HEK293 (cell line): ENCODE measurements at regions not wholly inside any gene's neighbourhood (a gene's known extent, or its start where the extent isn't known, plus 50 kb on each side); places are given as distances from the start of the nearest gene placed in this dataset.

Experiments
- EGR2 ChIP-seq: fragments of 450-650 bp; formaldehyde crosslinking; IDR thresholded peaks from 2 replicates; pipeline ENCODE4 v1.5.1; 2016; ENCODE audit warnings: low read depth, missing biosample characterization, missing genetic modification characterization
- KLF9 ChIP-seq: fragments of 450-650 bp; formaldehyde crosslinking; IDR thresholded peaks from 2 replicates; pipeline ENCODE4 v1.5.1; 2016; ENCODE audit warnings: missing biosample characterization, missing genetic modification characterization, low read depth
- YY1 ChIP-seq: fragments of 450-650 bp; formaldehyde crosslinking; IDR thresholded peaks from 2 replicates; pipeline ENCODE4 v1.5.1; 2018; ENCODE audit warnings: missing biosample characterization, missing genetic modification characterization
- YY2 ChIP-seq: fragments of 450-650 bp; formaldehyde crosslinking; IDR thresholded peaks from 2 replicates; pipeline ENCODE4 v1.5.1; 2016; ENCODE audit warnings: missing biosample characterization, missing genetic modification characterization
- ZBTB20 ChIP-seq: fragments of 450-650 bp; formaldehyde crosslinking; IDR thresholded peaks from 2 replicates; pipeline ENCODE4 v1.5.1; 2016; ENCODE audit warnings: missing biosample characterization, missing genetic modification characterization
- ZEB2 ChIP-seq: fragments of 450-650 bp; formaldehyde crosslinking; IDR thresholded peaks from 2 replicates; pipeline ENCODE4 v1.5.1; 2016; ENCODE audit warnings: missing biosample characterization, missing genetic modification characterization
- ZNF16 ChIP-seq: fragments of 450-650 bp; formaldehyde crosslinking; IDR thresholded peaks from 2 replicates; pipeline ENCODE4 v1.5.1; 2016; ENCODE audit warnings: low read depth, missing biosample characterization, missing genetic modification characterization
- ZNF184 ChIP-seq: fragments of 450-650 bp; IDR thresholded peaks from 2 replicates; pipeline ENCODE4 v1.5.1; 2018; ENCODE audit warnings: missing biosample characterization, mild to moderate bottlenecking, missing genetic modification characterization
- ZNF26 ChIP-seq: fragments of 450-650 bp; formaldehyde crosslinking; IDR thresholded peaks from 2 replicates; pipeline ENCODE4 v1.5.1; 2016; ENCODE audit warnings: missing biosample characterization, missing genetic modification characterization
- ZNF335 ChIP-seq: fragments of 450-650 bp; formaldehyde crosslinking; conservative IDR thresholded peaks from 2 replicates; pipeline ENCODE4 v1.5.1; 2016; ENCODE audit warnings: missing biosample characterization, missing genetic modification characterization
- ZNF391 ChIP-seq: fragments of 450-650 bp; formaldehyde crosslinking; IDR thresholded peaks from 2 replicates; pipeline ENCODE4 v1.5.1; 2016; ENCODE audit warnings: low read depth, missing biosample characterization, missing genetic modification characterization, borderline replicate concordance
- ZNF513 ChIP-seq: fragments of 450-650 bp; IDR thresholded peaks from 2 replicates; pipeline ENCODE4 v1.5.1; 2018; ENCODE audit warnings: missing biosample characterization, missing genetic modification characterization
- ZNF549 ChIP-seq: fragments of 450-650 bp; IDR thresholded peaks from 2 replicates; pipeline ENCODE4 v1.5.1; 2018; ENCODE audit warnings: missing biosample characterization, missing genetic modification characterization, mild to moderate bottlenecking, inconsistent platforms, moderate library complexity
- ZNF555 ChIP-seq: fragments of 450-650 bp; formaldehyde crosslinking; conservative IDR thresholded peaks from 2 replicates; pipeline ENCODE4 v1.5.1; 2017; ENCODE audit warnings: missing biosample characterization, mild to moderate bottlenecking, missing genetic modification characterization, inconsistent platforms
- ZNF558 ChIP-seq: fragments of 450-650 bp; formaldehyde crosslinking; IDR thresholded peaks from 2 replicates; pipeline ENCODE4 v1.5.1; 2016; ENCODE audit warnings: missing biosample characterization, missing genetic modification characterization
- ZNF571 ChIP-seq: fragments of 450-650 bp; formaldehyde crosslinking; IDR thresholded peaks from 2 replicates; pipeline ENCODE4 v1.5.0; 2017; ENCODE audit warnings: missing biosample characterization, missing genetic modification characterization
- ZNF585B ChIP-seq: fragments of 450-650 bp; formaldehyde crosslinking; IDR thresholded peaks from 2 replicates; pipeline ENCODE4 v1.5.1; 2016; ENCODE audit warnings: missing biosample characterization, missing genetic modification characterization
- ZNF596 ChIP-seq: fragments of 450-650 bp; IDR thresholded peaks from 2 replicates; pipeline ENCODE4 v1.5.0; 2018; ENCODE audit warnings: missing biosample characterization, mild to moderate bottlenecking, missing genetic modification characterization, moderate library complexity
- ZNF623 ChIP-seq: fragments of 450-650 bp; formaldehyde crosslinking; IDR thresholded peaks from 2 replicates; pipeline ENCODE4 v1.5.1; 2016; ENCODE audit warnings: missing biosample characterization, missing genetic modification characterization
- ZNF776 ChIP-seq: fragments of 450-650 bp; formaldehyde crosslinking; IDR thresholded peaks from 2 replicates; pipeline ENCODE4 v1.5.0; 2017; ENCODE audit warnings: missing biosample characterization, missing genetic modification characterization, borderline replicate concordance
- ZNF777 ChIP-seq: fragments of 450-650 bp; formaldehyde crosslinking; IDR thresholded peaks from 2 replicates; pipeline ENCODE4 v1.5.1; 2017; ENCODE audit warnings: missing biosample characterization, missing genetic modification characterization, borderline replicate concordance
- ZSCAN4 ChIP-seq: fragments of 450-650 bp; formaldehyde crosslinking; IDR thresholded peaks from 2 replicates; pipeline ENCODE4 v1.5.1; 2017; ENCODE audit warnings: missing biosample characterization, missing genetic modification characterization
- TF ChIP-seq, protein P1 (sequence below): fragments of 450-650 bp; formaldehyde crosslinking; conservative IDR thresholded peaks from 2 replicates; pipeline ENCODE4 v1.5.1; 2016; ENCODE audit warnings: low read depth, missing biosample characterization, missing genetic modification characterization
- TF ChIP-seq, protein P2 (sequence below): fragments of 450-650 bp; formaldehyde crosslinking; IDR thresholded peaks from 2 replicates; pipeline ENCODE4 v1.5.1; 2016; ENCODE audit warnings: missing biosample characterization, missing genetic modification characterization
- TF ChIP-seq, protein P3 (sequence below): fragments of 450-650 bp; formaldehyde crosslinking; IDR thresholded peaks from 2 replicates; pipeline ENCODE4 v1.5.1; 2016; ENCODE audit warnings: missing biosample characterization, missing genetic modification characterization

GRCh38 chr1:224503161-224504118 is 68.8 kb upstream of the WDR26 start (continued):
- TF ChIP-seq ZNF184 (tag by site-specific recombination) (peak; percentile 44; the same call in 1 of the 2 replicates), ZNF777 (tag by site-specific recombination) (no peak), YY1 (tag by site-specific recombination) (peak; percentile 47; the same call in 1 of the 2 replicates), ZNF571 (tag by site-specific recombination) (no peak), ZSCAN4 (tag by site-specific recombination) (no peak; the same call in 1 of the 2 replicates), ZNF549 (no peak), KLF9 (tag by site-specific recombination) (no peak), ZNF558 (tag by site-specific recombination) (no peak), ZNF776 (tag by site-specific recombination) (no peak), ZBTB20 (tag by site-specific recombination) (peak; percentile 75), ZNF555 (tag by site-specific recombination) (no peak), ZNF391 (tag by site-specific recombination) (peak; percentile 34; the same call in 1 of the 2 replicates), ZNF513 (tag by site-specific recombination) (no peak), ZNF585B (tag by site-specific recombination) (peak; percentile 68), ZNF26 (tag by site-specific recombination) (no peak), ZNF16 (tag by site-specific recombination) (no peak), ZNF335 (tag by site-specific recombination) (peak; percentile 92), EGR2 (peak; percentile 91), ZNF623 (tag by site-specific recombination) (peak; percentile 7; the same call in 1 of the 2 replicates), YY2 (no peak), ZNF596 (tag by site-specific recombination) (peak; percentile 40; the same call in 1 of the 2 replicates), ZEB2 (tag by site-specific recombination) (peak; percentile 66; the same call in 1 of the 2 replicates)
- TF ChIP-seq, protein P1, sequence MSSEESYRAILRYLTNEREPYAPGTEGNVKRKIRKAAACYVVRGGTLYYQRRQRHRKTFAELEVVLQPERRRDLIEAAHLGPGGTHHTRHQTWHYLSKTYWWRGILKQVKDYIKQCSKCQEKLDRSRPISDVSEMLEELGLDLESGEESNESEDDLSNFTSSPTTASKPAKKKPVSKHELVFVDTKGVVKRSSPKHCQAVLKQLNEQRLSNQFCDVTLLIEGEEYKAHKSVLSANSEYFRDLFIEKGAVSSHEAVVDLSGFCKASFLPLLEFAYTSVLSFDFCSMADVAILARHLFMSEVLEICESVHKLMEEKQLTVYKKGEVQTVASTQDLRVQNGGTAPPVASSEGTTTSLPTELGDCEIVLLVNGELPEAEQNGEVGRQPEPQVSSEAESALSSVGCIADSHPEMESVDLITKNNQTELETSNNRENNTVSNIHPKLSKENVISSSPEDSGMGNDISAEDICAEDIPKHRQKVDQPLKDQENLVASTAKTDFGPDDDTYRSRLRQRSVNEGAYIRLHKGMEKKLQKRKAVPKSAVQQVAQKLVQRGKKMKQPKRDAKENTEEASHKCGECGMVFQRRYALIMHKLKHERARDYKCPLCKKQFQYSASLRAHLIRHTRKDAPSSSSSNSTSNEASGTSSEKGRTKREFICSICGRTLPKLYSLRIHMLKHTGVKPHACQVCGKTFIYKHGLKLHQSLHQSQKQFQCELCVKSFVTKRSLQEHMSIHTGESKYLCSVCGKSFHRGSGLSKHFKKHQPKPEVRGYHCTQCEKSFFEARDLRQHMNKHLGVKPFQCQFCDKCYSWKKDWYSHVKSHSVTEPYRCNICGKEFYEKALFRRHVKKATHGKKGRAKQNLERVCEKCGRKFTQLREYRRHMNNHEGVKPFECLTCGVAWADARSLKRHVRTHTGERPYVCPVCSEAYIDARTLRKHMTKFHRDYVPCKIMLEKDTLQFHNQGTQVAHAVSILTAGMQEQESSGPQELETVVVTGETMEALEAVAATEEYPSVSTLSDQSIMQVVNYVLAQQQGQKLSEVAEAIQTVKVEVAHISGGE (tag by site-specific recombination): peak; percentile 22; the same call in 1 of the 2 replicates
- TF ChIP-seq, protein P2, sequence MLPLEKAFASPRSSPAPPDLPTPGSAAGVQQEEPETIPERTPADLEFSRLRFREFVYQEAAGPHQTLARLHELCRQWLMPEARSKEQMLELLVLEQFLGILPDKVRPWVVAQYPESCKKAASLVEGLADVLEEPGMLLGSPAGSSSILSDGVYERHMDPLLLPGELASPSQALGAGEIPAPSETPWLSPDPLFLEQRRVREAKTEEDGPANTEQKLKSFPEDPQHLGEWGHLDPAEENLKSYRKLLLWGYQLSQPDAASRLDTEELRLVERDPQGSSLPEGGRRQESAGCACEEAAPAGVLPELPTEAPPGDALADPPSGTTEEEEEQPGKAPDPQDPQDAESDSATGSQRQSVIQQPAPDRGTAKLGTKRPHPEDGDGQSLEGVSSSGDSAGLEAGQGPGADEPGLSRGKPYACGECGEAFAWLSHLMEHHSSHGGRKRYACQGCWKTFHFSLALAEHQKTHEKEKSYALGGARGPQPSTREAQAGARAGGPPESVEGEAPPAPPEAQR (tag by site-specific recombination): no peak
- TF ChIP-seq, protein P3, sequence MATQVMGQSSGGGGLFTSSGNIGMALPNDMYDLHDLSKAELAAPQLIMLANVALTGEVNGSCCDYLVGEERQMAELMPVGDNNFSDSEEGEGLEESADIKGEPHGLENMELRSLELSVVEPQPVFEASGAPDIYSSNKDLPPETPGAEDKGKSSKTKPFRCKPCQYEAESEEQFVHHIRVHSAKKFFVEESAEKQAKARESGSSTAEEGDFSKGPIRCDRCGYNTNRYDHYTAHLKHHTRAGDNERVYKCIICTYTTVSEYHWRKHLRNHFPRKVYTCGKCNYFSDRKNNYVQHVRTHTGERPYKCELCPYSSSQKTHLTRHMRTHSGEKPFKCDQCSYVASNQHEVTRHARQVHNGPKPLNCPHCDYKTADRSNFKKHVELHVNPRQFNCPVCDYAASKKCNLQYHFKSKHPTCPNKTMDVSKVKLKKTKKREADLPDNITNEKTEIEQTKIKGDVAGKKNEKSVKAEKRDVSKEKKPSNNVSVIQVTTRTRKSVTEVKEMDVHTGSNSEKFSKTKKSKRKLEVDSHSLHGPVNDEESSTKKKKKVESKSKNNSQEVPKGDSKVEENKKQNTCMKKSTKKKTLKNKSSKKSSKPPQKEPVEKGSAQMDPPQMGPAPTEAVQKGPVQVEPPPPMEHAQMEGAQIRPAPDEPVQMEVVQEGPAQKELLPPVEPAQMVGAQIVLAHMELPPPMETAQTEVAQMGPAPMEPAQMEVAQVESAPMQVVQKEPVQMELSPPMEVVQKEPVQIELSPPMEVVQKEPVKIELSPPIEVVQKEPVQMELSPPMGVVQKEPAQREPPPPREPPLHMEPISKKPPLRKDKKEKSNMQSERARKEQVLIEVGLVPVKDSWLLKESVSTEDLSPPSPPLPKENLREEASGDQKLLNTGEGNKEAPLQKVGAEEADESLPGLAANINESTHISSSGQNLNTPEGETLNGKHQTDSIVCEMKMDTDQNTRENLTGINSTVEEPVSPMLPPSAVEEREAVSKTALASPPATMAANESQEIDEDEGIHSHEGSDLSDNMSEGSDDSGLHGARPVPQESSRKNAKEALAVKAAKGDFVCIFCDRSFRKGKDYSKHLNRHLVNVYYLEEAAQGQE (tag by site-specific recombination): no peak
